ENCODE measurements at regions not wholly inside any gene's neighbourhood (a gene's known extent, or its start where the extent isn't known, plus 50 kb on each side); places are given as distances from the start of the nearest gene placed in this dataset.

GRCh38 chr6:22099231-22099630, 197.6 kb downstream of the PRL start:
- TF ChIP-seq CTCF (IDR thresholded peaks at IDR 0.05; ENCODE audit: insufficient read depth, low read length, missing control alignments), result no peak
- ChIA-PET POLR2A (no interaction called here), CTCF (no interaction called here)
- no peak overlapping the region for H3K4me3 ChIP-seq (ENCODE audit: low read depth, low read length)
- no peak for DNase-seq (ENCODE audit: low read depth, low spot score)

GRCh38 chr6:22099923-22100322, 196.9 kb downstream of the PRL start:
- no peak for TF ChIP-seq CTCF (IDR thresholded peaks at IDR 0.05; ENCODE audit: insufficient read depth, low read length, missing control alignments)
- no peak for DNase-seq (ENCODE audit: low read depth, low spot score)
- no peak overlapping the region for H3K4me3 ChIP-seq (ENCODE audit: low read depth, low read length)
- POLR2A ChIA-PET, result no interaction called here
- CTCF ChIA-PET, result no interaction called here

GRCh38 chr6:22101163-22101562, 195.7 kb downstream of the PRL start:
- H3K4me3 ChIP-seq (ENCODE audit: low read depth, low read length), result no peak overlapping the region
- POLR2A ChIA-PET, result no interaction called here
- CTCF ChIA-PET, result interaction anchor here (1.0 kb wide), 1 partner anchor 12 kb away, joined by 4 read pairs; no protein-coding TSS in a partner anchor
- DNase-seq (ENCODE audit: low read depth, low spot score), result no peak
- TF ChIP-seq CTCF (IDR thresholded peaks at IDR 0.05; ENCODE audit: insufficient read depth, low read length, missing control alignments), result no peak

- ChIA-PET POLR2A (no interaction called here), CTCF (no interaction called here)
- TF ChIP-seq CTCF (IDR thresholded peaks at IDR 0.05; ENCODE audit: insufficient read depth, low read length, missing control alignments), result no peak
- H3K4me3 ChIP-seq (ENCODE audit: low read depth, low read length), result no peak overlapping the region
- DNase-seq (ENCODE audit: low read depth, low spot score), result no peak
Observed at GRCh38 chr6:22102671-22103070, 194.2 kb downstream of the PRL start.

- POLR2A ChIA-PET, result no interaction called here
- CTCF ChIA-PET, result interaction anchor here (1.2 kb wide), 1 partner anchor 12 kb away, joined by 3 read pairs; no protein-coding TSS in a partner anchor
- no peak for DNase-seq (ENCODE audit: low read depth, low spot score)
- H3K4me3 ChIP-seq (ENCODE audit: low read depth, low read length), result no peak overlapping the region
- no peak for TF ChIP-seq CTCF (IDR thresholded peaks at IDR 0.05; ENCODE audit: insufficient read depth, low read length, missing control alignments)
Observed at GRCh38 chr6:22106451-22106850, 190.4 kb downstream of the PRL start.

- DNase-seq (ENCODE audit: low read depth, low spot score), result no peak
- TF ChIP-seq CTCF (IDR thresholded peaks at IDR 0.05; ENCODE audit: insufficient read depth, low read length, missing control alignments), result no peak
- POLR2A ChIA-PET, result no interaction called here
- CTCF ChIA-PET, result no interaction called here
- no peak overlapping the region for H3K4me3 ChIP-seq (ENCODE audit: low read depth, low read length)
Observed at GRCh38 chr6:22106961-22107360, 189.9 kb downstream of the PRL start.

Data from AG04449 (cell line).